HS-5 (cell line): ENCODE measurements at regions not wholly inside any gene's neighbourhood (a gene's known extent, or its start where the extent isn't known, plus 50 kb on each side); places are given as distances from the start of the nearest gene placed in this dataset.

ENCODE experiments used
- DNase-seq: peaks from one replicate; pipeline ENCODE4 v3.0.0-alpha.2; 2012; ENCODE audit warnings: low read depth

DNA sequence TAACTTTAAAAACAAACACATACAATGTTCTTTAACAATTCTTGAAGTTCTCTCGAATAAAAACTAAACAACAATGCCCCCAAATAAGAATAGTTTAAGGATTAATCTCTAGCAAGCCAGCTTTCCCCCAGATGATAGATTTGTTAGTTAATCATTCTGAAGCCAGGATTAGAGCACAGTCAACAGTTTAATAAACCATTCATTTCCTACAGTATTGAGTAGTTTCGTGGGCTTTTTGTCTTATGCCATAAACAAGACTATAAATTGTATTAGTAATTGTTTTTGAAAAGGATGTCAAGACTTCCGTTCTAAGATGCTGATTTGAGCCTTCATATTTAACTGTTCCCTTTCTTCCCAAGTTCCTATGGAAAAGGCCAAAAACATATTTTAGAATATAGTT is 136.6 kb downstream of the PIK3R1 start:
- DNase-seq: no peak

GRCh38 chr5:68353605-68354004 is 138.0 kb downstream of the PIK3R1 start:
- DNase-seq: no peak

DNA sequence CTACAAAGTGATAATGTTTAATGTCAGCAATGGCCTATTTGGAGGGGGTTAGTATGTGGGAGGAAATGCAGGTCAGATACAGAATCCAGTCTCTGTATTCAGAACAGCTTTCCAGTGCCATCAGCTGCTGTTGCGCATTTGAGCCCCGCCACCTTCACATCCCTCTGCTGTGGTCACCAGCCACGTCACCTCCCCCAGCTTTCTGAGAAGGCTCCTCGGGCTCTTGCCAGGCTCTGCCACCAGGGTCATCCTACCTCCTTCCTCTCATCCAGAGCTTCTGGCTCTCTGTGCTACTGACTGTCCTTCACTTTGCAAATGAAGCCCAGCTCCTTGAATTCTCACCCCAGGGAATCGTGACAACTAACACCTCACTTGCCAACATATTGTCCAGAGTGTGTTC is 138.8 kb downstream of the PIK3R1 start:
- no peak for DNase-seq

DNA sequence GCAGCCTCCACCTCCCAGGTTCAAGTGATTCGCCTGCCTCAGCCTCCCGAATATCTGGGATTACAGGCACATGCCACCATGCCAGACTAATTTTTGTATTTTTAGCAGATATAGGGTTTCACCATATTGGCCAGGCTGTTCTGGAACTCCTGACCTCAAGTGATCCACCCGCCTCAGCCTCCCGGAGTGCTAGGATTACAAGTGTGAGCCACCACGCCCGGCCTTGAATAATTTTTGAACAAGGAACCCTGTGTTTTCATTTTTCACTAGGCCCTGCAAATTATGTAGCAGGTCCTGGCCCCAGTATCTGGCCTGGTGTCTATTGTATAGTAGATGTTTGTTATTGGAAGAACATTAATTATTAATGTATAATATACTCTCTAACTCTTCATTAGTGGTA is 140.7 kb downstream of the PIK3R1 start:
- no peak for DNase-seq

DNA sequence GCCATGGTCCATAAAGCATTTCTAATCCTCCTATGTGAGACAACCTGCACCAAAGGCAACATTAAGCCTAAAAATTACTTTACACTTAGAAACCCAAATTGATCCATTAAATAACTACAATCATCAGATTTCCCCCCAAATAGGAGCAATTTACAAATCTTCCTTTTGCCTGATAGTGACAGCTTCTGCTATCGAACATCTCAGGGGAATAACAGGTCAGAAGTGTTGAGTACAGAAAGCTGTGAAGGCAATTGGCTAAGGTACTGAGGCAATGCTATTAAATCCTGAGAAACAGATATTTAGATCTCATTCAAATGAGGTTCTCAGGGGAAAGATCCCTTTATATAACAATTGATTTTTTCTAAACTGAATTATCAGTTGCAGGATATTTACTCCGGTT is 141.1 kb downstream of the PIK3R1 start:
- no peak for DNase-seq

DNA sequence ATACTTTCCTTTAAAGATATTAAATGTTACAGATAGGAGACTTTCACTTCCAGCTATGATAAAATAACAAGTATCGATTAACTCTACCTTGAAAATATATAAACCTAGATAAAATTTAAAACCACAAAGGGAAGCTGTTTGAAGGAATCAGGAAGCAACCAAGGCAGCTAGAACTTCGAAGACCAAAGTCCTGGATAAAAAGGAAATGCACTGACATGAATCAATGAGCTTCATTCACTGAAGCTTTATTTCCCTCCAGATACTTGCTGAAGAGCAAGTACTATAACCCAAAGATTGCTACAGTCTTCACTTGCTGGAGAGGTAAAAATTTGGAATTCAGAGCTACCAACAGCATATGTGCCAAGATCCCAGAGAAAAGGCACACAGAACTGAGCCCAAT is 144.1 kb downstream of the PIK3R1 start:
- DNase-seq: no peak

GRCh38 chr5:68362331-68362730 is 146.8 kb downstream of the PIK3R1 start:
- no peak for DNase-seq

- no peak for DNase-seq
Measured at GRCh38 chr5:68365889-68366288, 150.3 kb downstream of the PIK3R1 start.

DNA sequence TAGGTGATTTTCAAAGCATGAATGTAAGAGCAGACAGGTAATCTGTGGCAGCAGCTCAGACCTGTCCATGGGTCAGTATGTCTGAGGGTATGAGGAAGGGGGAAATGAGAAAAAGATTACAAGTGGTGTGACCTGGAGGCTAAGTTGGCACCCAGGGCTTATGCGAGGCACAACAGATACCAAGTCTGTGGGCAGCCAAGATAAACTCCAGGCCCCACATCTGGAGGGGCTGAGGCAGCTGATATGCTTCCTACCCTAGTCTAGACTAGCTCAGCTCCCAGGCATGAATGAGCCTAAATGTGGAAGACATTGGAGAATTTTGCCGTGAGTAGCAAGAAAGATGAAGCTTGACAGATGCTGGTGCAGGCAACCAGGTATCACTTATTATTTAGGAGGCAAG is 151.7 kb downstream of the PIK3R1 start:
- DNase-seq: no peak

DNA sequence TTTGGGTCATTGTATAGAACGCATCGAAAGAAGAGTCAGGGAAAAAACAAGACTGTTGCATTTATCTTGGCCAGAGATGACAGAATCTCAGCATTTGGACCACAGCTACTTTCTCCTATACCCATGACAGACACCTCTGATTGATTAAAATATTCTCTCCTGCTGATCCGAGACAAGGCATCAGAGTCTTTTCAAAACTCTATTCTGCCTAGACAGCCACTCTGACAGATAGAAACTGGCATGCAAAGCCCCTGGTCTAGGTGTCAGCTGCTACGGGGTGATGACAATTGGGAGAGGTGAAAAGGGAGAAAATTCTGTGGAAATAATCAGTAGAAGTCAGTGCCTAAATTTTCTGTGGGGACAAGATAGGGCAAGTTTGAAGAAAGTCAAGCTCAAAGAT is 152.2 kb downstream of the PIK3R1 start:
- DNase-seq: no peak

GRCh38 chr5:68368311-68369022 is 152.9 kb downstream of the PIK3R1 start:
- no peak for DNase-seq

DNA sequence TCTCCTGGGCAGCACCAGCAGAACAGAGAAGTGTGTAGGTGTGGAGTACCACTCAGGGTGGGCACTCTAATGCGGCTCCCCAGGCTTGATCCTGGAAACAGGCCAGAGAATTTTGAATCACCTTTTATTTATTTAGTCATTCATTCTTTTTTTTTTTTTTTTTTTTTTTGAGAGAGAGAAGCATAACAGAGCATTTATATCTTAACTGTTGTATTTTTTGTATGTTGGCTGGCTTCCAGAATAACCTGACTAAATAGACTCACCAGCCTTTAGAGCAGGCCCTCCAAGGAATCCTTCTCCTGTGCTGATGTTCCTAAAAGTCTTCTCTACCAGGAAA is 153.4 kb downstream of the PIK3R1 start:
- no peak for DNase-seq

DNA sequence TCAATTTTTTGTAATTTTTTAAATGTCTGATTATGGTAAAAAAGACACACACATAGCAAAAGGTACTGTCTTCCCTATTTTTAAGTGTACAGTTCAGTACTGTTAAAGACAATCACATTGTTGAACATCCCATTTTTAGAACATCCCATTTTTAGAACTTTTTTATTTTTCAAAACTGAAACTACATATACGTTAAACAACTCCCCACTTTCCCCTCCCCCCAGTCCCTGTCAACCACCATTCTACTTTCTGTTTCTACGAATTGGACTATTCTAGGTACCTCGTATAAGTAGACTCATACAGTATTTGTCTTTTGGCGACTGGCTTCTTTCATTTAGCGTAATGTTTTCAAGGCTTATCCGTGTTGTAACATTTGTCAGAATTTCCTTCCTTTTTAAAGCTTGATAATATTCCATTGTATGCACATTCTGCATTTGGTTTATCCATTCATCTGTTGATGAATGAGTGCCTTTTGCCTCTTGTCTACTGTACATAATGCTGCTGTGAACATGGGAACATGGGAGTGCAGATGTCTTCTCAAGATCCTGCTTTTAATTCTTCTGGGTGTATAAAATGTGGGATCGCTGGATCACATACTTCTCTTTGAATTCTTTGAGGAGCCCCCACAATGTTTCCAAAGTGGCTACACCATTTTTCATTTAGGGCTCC is 154.0 kb downstream of the PIK3R1 start:
- DNase-seq: no peak

GRCh38 chr5:68370196-68370595 is 154.6 kb downstream of the PIK3R1 start:
- no peak for DNase-seq

- DNase-seq: no peak
Measured at GRCh38 chr5:68371607-68372006, 156.1 kb downstream of the PIK3R1 start.

GRCh38 chr5:68372161-68372560 is 156.6 kb downstream of the PIK3R1 start:
- DNase-seq: no peak

- no peak for DNase-seq
Measured at GRCh38 chr5:68373050-68373449, 157.5 kb downstream of the PIK3R1 start.

- no peak for DNase-seq
Measured at GRCh38 chr5:68374796-68375518, 159.4 kb downstream of the PIK3R1 start.

DNA sequence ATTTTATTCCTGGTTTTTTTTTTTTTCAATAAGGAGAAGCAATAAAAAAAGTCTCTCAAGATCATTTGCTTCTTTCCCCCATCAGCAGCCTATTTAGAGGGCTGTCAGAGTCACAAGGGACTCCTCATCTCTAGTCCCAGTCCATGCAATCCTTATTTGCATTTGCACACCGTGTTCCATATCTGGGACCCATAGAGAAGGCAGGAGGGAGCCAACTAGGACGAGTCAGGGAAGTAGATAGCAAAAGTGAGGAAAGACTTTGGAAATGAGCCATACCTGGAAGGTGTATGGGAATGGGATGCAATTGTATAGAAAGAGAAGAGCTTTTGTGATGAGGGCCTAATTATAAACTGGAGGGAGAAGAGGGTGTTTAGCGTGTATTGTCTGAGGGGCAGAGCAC is 160.0 kb downstream of the PIK3R1 start:
- no peak for DNase-seq

DNA sequence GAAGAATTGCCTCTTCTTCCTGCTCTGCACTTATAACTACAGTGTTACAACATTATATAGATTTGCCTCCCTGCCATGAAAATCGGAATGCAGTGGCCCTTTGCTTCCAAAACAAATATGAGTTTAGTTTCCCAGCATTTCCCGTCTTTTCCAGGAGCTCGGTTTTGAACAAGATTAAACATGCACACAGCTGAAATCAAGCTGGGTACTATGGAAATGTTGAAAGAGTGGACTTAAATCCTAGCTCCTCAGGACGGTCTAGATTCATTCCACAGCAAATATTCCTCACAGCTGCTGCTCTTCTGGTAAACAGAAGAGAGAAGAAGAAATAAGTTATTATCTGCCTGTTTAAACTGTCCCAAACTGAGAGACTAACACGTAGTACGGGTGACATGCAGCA is 161.4 kb downstream of the PIK3R1 start:
- no peak for DNase-seq

- DNase-seq: no peak
Measured at GRCh38 chr5:68377733-68378132, 162.2 kb downstream of the PIK3R1 start.

DNA sequence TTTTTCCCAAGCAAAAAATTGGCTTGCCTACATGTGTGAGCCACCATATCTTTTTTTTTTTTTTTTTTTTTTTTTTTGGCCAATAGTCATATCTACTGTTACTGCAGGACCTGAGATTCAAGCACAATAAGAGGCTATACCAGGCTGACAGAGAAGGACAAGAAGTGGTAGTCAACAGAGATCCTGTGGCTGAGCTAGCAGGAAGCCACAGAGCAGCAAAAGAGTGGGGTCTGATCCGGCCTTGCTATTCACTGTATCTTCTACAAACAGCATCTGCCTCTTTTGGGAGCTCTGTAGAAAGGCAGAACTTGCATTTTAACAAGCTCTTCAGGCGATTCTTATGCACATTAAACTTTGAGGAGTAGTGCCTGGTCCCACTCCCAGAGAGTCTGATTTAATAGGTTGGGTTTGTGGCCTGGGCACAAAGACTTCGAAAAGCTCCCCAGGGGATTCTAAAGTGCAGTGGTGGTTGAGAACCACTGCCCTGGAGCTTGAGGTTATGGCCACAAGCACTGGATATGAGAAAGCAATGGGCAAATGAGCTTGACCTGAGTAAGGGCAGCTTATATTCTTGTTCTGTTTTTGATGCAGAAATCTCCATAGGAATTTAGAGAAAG is 162.8 kb downstream of the PIK3R1 start:
- no peak for DNase-seq
